GM19468 (cell line): ENCODE measurements at regions not wholly inside any gene's neighbourhood (a gene's known extent, or its start where the extent isn't known, plus 50 kb on each side); places are given as distances from the start of the nearest gene placed in this dataset.

Source experiments
- ATAC-seq: cut with Tn5 transposase; IDR thresholded peaks from one replicate; pipeline ENCODE4 v1.9.1; 2021; ENCODE audit warnings: mild to moderate bottlenecking, moderate library complexity, moderate number of reproducible peaks; ENCODE audit not compliant: unreplicated experiment; ENCODE audit errors: extremely low read depth

DNA sequence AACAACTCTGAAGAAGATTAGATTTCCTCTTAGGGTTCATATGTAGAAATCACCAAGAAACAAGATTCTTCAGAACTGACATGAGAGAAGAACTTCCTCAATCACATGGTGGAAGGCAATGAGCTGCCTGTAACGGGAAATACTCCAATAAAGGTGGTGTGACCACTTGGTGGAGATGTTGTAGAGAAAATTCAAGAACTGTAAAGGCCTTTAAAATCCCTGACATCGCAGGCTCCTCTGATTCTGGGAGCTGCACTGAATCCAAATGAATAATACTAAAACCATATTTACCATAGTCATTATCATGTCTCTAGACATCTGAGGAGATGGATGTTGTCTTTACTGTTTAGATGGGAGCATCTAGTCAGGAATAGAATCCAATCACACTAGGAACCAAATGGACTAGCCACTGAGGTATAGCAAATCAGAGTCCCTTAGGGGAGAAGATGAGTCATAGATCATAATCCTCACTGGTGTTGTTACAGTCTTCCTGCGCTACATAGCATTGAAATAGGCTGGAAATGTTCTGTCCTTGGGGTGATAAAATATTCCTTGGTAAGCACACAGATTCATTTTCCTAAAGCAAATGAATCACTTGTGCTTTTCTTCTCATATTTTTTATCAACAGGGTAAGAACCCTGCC, 321.6 kb upstream of the TENM4 start:
- no peak for ATAC-seq

DNA sequence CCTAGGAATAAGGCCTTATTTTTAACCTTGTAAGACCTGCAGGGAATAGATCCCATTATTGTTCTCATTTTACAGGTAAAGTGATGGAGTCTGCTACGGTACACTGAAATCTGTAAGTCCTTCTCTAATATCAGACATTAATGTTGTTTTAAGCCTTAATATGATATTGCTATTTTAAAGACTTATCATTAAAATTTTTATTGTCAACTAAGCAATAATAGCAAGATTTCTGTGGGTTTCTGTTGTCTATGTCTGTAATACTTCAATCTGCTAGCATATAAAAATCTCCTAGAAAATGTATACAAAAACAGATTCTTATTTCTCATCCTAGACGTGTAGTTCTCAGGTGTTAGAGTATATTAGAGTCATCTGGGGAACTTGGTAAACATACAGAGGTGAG, 317.5 kb upstream of the TENM4 start:
- ATAC-seq: no peak

DNA sequence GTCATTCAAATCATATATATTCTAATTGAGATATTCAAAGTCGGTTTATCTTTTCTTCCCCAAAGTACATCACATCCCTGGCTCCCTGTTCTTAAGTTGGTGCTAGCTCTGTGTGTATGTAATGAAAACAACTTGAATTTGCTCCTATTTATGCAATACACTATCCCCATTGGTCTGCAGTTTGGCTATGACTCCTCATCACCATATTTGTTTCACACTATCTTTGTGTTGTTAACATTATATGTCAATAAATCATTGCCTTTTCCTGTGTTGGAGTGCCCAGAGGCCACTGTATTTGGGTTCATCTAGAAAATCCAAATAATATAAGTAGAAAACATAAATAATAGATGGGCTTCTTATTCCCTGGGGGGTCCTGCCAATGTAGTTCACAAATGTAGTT, 306.6 kb upstream of the TENM4 start:
- ATAC-seq: no peak

DNA sequence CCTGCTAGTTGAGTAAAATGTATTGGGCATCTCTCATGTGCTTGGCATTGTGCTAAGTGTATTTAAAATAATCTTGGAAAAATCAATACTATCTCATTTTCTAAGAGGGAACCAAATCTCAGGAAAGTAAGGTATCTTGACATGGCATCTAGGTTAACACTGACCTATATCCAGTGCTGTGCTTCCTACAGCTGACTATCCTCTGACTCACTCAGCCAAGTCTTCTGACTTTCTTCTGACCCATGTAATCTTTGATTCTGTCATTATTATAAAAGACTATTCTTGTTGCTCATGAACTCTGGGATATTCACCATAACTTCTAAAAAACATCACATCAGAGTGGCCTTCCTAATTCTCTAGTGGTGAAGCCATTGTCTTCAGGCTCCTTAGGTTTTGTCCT, 304.1 kb upstream of the TENM4 start:
- no peak for ATAC-seq

DNA sequence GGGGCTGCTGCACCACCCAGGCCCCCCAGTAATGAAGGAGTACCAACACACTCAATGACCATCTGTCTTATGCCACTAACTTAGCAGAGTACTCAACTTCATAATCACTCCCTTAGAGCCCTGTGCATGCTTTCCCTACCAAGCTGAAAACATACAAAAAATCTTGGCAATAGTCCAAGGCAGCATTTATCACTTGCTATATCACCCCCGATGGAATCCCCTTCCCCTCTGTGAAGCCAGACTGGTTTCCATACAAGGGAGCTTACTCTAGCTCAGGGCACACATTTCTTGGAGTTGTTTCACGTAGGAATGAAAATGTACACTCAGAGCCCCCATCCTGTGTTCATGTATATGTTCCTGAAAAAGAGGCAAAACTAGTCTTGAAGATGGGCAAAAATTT, 301.3 kb upstream of the TENM4 start:
- ATAC-seq: no peak

DNA sequence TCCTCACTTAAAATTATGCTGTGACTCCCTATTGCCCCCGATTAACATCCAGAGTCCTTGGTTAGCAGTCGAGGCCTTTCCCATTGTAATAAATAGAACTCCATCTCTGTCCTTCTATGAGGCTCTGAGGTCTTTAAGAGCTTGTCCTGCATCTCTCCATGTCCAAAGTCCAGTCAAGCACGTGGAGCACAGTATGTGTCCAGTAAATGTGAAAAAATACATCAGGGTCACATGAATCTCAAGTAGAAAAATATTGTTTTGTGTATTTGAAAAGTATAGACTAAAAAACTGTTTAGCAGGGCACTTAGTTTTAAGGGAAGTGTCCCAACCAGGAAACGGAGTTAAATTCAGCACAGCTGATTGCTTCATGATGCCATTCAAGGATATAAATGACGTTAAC, 298.8 kb upstream of the TENM4 start:
- ATAC-seq: no peak

DNA sequence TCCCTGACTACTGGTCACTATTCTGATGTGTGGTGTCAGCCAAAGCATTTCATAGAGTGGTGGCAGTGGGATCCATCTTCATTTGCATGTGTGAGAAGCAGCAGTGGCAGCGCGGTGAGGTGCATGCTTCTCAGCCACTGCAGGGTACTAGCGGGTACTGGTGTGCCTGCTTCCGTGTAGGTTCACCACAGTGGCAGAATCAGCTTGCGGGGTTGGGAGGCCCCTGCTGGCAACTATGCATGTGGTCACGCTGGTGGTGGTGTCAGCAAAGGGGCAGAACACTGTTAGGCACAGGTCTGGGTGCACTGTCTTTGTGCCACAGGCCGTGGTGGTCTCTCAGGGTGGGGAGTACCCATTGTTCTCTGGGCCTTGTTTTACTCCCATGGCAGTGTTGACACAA, 286.4 kb upstream of the TENM4 start:
- no peak for ATAC-seq

DNA sequence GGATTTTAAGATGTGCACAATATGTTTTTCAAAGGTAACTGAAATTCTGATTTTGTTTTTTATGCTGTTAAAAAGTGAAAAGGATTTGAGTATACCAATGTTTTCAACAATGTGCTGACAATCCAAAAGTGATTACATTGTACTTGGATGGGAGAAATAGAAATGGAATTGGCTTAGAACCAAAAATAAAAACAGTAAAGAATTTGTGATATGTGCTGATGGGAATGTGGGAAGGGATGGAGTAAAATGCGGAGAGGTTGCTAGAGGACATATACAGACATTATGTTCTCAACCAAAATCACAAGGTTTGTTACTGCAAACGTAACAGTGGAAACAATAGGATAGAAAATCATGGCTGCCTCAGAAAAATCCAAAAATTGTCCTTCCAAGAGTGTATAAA, 279.3 kb upstream of the TENM4 start:
- no peak for ATAC-seq

DNA sequence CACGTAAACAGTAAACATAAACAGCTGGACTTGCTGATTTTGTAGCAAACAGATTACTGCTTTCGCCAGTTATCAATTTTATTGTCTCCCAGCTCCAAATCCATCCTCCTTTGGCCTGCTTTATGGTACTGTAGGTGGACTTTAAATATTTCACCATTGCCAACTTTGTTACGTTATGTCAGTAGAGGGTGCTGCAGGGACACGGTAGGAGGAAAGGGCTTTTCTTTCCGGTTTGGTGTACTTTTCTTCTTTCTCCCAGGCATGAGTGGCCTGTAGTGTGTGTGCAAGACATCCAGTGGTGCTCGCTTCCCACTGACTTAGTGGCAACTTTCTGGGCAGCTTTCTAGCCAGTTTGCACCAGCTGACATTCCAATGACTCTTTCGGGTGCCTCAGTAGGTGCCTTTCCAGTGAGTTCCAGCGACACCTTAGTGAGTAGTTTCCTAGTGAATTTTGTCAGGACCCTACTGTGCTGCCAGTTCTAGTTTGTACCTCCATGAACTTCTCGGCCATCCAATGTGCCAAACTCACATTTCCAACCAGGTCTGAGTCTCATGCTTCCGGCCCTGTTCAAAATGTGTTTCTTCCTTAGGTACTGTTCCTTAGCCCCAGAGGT, 267.6 kb upstream of the TENM4 start:
- no peak for ATAC-seq

DNA sequence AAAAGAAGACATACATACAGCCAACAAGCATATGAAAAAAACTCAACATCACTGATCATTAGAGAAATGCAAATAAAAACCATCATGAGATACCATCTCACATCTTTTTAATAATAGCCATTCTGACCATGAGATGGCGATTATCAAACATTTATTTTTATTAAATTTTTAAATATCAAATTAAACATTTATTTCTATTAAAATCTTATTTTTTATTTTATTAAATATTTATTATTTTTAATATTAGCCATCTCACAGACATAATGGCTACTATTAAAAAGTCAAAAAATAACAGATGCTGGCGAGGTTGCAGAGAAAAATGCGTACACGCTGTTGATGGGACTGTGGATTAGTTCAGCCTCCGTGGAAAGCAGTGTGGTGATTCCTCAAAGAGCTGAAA, 264.8 kb upstream of the TENM4 start:
- ATAC-seq: no peak

DNA sequence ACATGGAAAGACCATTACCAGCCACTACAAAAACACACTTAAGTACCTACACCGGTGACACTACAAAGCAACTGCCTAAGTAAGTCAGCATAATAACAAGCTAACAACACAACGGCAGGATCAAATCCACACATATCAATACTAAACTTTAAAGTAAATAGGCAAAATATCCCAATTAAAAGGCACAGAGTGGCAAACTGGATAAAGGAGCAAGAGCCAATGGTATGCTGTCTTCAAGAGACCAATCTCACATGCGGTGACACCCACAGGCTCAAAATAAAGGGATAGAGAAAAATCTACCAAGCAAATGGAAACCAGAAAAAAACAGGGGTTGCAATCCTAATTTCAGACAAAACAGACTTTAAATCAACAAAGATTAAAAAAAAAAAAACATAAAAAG, 261.5 kb upstream of the TENM4 start:
- no peak for ATAC-seq

DNA sequence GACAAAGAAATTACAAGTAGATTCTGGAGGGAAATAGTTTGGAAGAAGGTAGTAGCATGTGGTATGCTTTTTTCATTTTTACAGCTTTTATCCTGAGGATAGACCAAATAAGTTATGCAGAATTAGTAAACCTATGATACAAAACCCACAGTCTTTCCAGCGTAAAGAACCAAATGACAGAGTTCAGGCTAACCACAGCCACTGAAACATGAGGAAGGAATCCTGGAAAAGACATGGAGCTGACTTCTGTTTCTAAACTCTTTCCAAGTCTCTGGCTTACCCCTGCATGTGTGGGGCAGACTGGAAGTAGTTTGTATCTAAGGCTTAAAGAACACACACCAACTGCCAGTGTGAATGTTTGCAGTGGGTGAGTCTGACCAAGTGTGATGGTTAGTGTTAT, 258.4 kb upstream of the TENM4 start:
- no peak for ATAC-seq

DNA sequence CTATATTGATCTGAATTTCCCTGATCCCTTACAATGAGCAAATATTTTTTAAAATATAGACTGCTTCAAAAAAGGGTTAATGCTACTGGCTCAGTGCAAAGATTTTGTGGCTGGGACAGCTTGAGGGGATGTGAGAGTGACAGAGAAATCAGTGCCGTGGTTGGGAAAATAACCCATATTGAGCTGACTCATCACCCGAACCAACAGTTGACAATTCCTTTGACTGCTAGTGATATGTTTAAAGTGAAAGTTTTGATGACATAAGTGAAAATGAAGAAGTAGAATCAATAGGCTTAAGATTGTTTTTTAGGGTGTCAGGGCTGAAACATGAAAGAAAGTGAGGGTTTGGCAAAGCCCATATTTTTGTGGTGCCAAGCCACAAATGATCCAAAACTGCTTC, 257.1 kb upstream of the TENM4 start:
- ATAC-seq: no peak

DNA sequence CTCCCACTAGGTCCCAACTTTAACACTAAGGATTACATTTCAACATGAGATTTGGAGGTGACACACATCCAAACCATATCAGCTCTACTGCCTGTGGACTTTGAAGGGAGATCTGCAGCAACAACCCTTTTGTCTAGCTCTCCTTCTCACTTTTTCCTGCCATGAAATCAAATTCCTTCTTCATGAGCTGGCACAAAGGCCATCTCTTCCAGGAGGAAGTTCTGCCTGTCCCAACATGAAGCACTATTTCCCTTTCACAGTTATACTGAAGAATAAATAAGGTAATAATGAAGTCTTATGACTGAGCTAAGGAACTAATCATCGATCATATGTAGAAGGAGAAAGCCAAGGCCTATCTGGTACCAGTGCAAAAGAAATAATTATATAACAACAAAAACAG, 253.5 kb upstream of the TENM4 start:
- ATAC-seq: no peak

DNA sequence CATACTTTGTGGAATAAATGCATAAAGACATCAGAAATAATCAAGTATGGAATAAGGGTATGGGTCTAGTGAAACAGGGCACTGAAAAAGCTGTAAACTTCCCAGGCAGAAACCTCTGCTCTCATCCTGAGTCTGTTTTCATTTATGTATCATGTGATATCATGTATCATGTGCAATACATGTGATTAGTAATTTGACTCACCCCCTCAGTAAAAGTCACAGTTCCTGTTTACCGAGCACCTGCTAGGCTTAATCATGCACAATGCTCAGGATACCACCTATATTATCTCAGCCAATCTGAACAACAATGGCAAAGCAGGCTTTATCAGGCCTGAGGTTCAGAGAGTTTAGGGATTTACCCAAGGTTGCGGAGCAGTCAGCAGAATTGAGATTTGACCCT, 250.6 kb upstream of the TENM4 start:
- no peak for ATAC-seq

DNA sequence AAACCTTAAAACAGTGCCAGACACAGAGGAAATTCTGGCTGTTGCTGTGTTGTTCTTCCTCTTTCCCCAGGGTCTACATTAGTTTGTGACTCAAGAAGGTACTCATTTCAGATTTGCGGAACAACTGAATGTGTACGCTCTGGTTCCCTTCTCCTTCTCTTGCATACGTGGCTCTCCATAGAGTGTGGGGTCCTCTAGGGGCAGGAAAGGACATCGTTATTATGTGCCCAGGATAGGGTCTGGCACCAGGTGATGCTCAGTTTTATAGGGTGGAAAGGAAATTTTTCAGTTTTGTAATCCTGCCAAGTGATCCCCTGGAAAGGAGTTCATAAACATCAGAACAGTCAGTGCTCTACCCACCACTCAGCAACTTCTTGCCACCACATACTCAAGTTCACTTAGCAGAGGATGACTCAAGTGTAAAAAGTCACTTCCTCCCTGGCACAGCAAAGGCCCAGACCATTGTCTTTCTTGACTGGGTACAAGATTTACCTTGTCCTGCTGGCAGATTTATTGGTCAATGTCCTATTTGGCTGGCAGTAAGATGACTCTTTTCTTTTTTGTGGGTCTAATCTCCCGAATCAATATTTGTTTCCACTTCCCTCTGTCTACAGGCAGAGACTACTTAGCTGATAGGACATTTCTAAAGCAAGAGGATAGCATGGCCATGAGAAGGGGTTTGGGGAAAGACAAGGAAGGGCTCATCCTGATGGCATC, 246.0 kb upstream of the TENM4 start:
- ATAC-seq: no peak

DNA sequence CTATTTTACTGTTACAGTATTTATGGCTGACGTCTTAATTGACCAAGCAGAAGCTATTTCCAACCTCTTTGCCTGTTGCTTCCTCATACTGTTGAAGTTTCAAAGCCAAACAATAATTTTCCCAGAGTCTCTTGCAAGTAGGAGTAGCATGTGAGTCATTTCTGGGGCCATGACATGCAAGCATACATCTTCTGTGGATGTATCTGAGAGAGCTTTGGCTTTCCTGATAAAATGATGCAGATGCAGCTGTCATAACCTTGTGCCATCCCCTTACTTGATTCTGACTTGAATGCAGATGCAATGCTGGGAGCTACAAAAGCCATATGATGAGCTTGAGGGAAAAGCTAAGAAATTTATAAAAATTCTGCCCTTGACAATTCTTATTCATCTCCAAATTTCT, 243.1 kb upstream of the TENM4 start:
- no peak for ATAC-seq

DNA sequence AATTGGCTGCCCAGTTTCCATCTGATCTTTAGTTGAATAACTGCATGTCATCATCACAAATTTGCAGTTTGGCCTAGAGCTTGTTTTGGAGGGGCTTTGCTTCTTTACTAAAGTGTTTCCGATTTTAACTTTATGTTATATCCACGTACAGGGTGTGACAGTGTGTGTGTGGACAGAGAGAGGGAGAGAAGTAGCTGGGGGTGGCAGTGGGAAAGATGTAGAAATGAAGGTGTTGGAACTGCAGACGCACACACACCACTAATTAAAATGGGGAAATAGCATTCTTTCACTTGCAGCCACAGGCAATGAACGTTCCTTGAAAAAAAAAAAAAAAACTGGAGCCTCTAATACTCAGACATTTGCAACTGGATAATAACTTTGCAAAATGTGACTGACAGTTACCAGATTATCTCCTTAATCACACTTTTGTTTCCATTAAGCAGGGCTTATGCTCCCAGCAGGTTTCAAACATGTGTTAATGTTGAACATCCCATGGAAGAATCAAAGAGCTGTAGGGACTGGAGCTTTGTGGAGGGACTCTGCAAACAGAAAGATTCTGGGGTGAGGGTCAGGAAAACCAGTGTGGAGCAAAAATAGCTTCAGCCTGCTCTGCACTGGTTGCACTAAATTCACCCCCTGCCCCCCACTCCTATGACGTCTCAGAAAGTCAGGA, 238.1 kb upstream of the TENM4 start:
- ATAC-seq: no peak

DNA sequence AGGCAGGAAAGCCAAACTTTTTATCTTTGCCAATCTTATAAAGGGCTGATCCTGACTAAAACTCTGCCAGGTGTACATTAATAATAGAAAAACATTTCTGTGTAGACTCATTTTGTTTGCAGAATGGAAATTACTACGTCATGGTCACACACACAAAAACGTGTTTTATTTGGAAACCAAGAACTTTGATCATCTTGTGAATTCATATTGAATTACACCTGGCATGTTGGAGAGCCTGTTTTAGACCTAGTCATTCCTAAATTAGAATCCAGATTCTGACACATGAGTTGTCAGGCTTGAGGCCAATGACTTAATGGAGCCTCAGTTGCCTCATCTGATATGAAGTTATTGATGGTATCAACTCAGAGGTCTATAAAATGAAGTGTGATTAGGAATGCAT, 235.6 kb upstream of the TENM4 start:
- ATAC-seq: no peak

DNA sequence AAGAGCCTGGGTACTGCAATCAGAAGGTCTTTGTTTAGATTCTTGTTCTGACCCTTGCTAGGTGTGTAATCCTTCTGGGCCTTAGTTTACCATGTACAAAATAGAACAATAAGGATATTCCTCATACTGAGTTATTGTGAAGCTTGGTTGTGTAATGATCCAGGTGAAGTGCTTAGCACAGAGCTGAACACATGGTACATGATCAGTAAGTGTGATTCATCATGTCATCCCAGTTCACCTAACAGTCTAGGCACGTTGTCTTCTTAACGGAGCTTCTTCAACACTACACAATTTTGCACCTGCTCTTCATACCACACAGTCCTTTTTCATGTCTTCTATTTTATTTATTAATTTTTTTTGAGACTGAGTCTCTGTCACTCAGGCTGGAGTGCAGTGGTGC, 234.3 kb upstream of the TENM4 start:
- no peak for ATAC-seq

DNA sequence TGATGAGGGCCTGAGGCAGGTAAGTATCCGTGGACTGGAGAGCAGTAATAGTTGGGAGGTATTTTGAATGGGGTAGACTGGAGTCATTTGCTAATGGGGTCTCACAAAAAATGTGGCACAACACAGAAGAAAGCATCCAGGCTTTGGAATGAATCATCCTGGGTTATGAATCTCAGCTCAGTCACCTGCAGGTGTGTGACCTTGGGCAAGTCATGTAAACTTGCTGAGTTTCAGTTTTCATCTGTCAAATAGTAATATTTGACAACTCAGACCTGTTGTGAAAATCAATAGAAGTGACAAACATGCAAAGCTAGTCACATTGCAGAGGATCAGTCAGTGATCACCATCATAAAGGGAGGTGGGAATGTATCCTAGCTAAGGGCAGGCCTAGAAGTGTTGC, 232.0 kb upstream of the TENM4 start:
- no peak for ATAC-seq
